ENCODE measurements at regions not wholly inside any gene's neighbourhood (a gene's known extent, or its start where the extent isn't known, plus 50 kb on each side); places are given as distances from the start of the nearest gene placed in this dataset.

- no peak overlapping the region for H3K27ac ChIP-seq
- intact Hi-C loops (cut with DNase I): no loop called here
- TF ChIP-seq CTCF (IDR thresholded peaks at IDR 0.05): no peak
- no peak overlapping the region for H3K4me3 ChIP-seq
- no peaks in the 10 kb centered on the region for H3K36me3 ChIP-seq (ENCODE audit: insufficient read depth in 1 of 2, low read depth in 1 of 2)
- H3K27me3 ChIP-seq (ENCODE audit: insufficient read depth in 3 of 3, low read length in 2 of 3): no peaks in the 10 kb centered on the region
- DNase-seq (peak in 1 of 2 donors; percentile 18), ATAC-seq (peak in 1 of 4 donors; percentile 42)
- 55 to 61% (median 56%) methylated on average over 5 of the region's 5 CpGs for WGBS, 3 donors
- no peaks in the 10 kb centered on the region for H3K4me1 ChIP-seq
- H3K9me3 ChIP-seq: no peaks in the 10 kb centered on the region
These were observed 307.6 kb downstream of the CWC27 start for GRCh38 chr5:65076251-65076869.

GRCh38 chr5:65077653-65078052, 308.9 kb downstream of the CWC27 start:
- DNase-seq (no peak), ATAC-seq (no peak)
- H3K27ac ChIP-seq: no peak overlapping the region
- intact Hi-C loops (cut with DNase I): no loop called here
- 61 to 84% (median 67%) methylated on average over 3 to 4 of the region's 4 CpGs for WGBS, 3 donors
- H3K4me1 ChIP-seq: no peaks in the 10 kb centered on the region
- H3K9me3 ChIP-seq: no peaks in the 10 kb centered on the region
- no peak for TF ChIP-seq CTCF (IDR thresholded peaks at IDR 0.05)
- H3K27me3 ChIP-seq (ENCODE audit: insufficient read depth in 3 of 3, low read length in 2 of 3): no peaks in the 10 kb centered on the region
- H3K36me3 ChIP-seq (ENCODE audit: insufficient read depth in 1 of 2, low read depth in 1 of 2): no peaks in the 10 kb centered on the region
- no peak overlapping the region for H3K4me3 ChIP-seq

- Histone ChIP-seq H3K4me1 (no peaks in the 10 kb centered on the region), H3K36me3 (ENCODE audit: insufficient read depth in 1 of 2, low read depth in 1 of 2) (no peaks in the 10 kb centered on the region), H3K4me3 (no peak overlapping the region), H3K27ac (no peak overlapping the region), H3K9me3 (no peaks in the 10 kb centered on the region), H3K27me3 (ENCODE audit: insufficient read depth in 3 of 3, low read length in 2 of 3) (no peaks in the 10 kb centered on the region)
- intact Hi-C loops (cut with DNase I): no loop called here
- TF ChIP-seq CTCF (IDR thresholded peaks at IDR 0.05): no peak
- no peak for ATAC-seq
- DNase-seq: no peak
- WGBS, 3 donors: 68 to 77% (median 72%) methylated on average over 4 of the region's 4 CpGs
These were observed 309.6 kb downstream of the CWC27 start for GRCh38 chr5:65078331-65078730.

GRCh38 chr5:65081071-65081470, 312.3 kb downstream of the CWC27 start:
- Histone ChIP-seq H3K27ac (no peak overlapping the region), H3K36me3 (ENCODE audit: insufficient read depth in 1 of 2, low read depth in 1 of 2) (no peaks in the 10 kb centered on the region), H3K27me3 (ENCODE audit: insufficient read depth in 3 of 3, low read length in 2 of 3) (no peaks in the 10 kb centered on the region), H3K4me3 (no peak overlapping the region), H3K9me3 (no peaks in the 10 kb centered on the region), H3K4me1 (no peaks in the 10 kb centered on the region)
- TF ChIP-seq CTCF (IDR thresholded peaks at IDR 0.05): no peak
- intact Hi-C loops (cut with DNase I): no loop called here
- DNase-seq (no peak), ATAC-seq (no peak)
